Fibroblast of peridontal ligament (primary cell): ENCODE measurements at regions not wholly inside any gene's neighbourhood (a gene's known extent, or its start where the extent isn't known, plus 50 kb on each side); places are given as distances from the start of the nearest gene placed in this dataset.
"Not testable (repeated sequence)": the region's sequence is repeated elsewhere in the genome, so short reads cannot be mapped to it uniquely, and the experiment has no call there.

Source experiments
- DNase-seq: peaks from one replicate; pipeline ENCODE4 v3.0.0-alpha.2; 2010; ENCODE audit errors: extremely low read depth

- not testable (repeated sequence) for DNase-seq
Measured at GRCh38 chr17:15860774-15861173, 84.2 kb upstream of the ADORA2B start.

DNA sequence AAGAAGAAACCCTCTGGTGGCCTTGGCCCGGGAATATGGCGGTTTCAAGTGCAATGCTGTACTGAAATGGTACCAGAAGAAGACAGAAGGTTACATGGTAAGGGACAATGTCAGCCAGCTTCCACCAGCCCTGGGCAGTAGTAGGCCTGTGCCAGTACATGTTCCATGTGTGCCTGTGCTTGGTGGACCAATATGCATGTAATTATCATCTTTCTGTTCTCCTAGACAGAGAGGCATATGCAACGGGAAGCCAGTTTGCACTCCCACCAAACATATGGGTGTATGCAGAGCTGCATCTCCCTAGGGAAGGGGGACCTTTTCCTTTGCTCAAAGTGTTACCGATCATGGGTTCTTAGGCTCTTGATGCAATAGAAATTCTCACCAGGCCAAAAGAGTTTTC lies 80.9 kb upstream of the ADORA2B start:
- DNase-seq = not testable (repeated sequence)

- DNase-seq = not testable (repeated sequence)
Measured at GRCh38 chr17:15864472-15864871, 80.5 kb upstream of the ADORA2B start.

DNA sequence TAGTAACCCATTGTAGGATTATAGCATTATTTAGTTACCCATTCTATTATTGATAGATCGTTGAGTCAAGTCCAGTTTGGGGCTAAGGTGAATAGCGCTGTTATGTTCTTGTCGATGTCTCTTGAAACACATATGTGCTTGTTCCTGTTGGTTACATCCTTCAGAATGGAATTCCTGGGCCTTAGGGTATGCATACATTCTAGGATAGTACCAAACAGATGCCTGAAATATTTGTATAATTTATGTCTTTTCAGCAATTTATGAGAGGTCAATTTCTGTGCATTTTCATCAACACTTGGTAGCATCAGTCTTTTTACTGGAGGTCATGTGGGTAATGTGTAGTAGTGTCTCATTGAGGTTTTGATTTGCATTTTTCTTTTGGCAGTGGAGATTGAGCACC lies 78.9 kb upstream of the ADORA2B start:
- DNase-seq = not testable (repeated sequence)

DNA sequence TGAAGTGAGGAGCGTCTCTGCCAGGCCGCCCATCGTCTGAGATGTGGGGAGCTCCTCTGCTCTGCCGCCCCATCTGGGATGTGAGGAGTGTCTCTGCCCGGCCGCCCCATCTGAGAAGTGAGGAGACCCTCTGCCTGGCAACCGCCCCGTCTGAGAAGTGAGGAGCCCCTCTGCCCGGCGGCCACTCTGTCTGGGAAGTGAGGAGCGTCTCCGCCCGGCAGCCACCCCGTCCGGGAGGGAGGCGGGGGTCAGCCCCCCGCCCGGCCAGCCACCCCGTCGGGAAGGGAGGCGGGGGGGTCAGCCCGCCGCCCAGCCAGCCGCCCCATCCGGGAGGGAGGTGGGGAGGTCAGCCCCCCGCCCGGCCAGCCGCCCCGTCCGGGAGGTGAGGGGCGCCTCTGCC lies 77.6 kb upstream of the ADORA2B start:
- not testable (repeated sequence) for DNase-seq

- DNase-seq = not testable (repeated sequence)
Measured at GRCh38 chr17:15869868-15870267, 75.1 kb upstream of the ADORA2B start.

- DNase-seq = not testable (repeated sequence)
Measured at GRCh38 chr17:15872677-15873076, 72.3 kb upstream of the ADORA2B start.

DNA sequence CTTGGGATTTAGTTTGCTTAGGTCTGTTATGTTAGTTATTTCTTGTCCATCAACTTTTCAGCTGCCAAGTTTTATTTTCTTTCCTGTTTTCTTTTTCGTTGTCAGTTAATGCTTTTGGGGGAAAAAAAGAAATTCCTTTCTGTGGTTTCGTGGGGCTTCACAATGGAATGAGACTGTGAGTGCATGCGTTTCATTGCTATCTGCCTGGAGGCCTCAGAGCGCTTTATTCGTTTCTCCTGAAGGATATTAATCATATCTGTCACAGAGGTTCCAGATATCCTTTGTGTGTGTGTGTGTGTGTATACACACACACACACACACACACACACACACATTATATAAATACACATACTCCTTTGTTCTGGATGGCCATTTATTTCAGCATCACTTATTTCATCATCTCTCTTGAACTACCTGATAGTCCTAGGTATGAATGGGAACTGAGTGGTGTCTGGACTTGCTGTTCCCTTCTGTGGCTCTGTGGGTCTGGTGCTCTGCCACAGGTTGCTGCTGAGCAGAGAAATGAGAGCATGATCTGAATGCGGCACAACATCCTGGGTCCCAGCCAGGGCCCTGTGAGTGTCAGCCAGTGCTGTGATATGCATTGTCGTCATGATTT lies 66.9 kb upstream of the ADORA2B start:
- not testable (repeated sequence) for DNase-seq

- DNase-seq = no peak
Measured at GRCh38 chr17:15882058-15882720, 62.7 kb upstream of the ADORA2B start.

DNA sequence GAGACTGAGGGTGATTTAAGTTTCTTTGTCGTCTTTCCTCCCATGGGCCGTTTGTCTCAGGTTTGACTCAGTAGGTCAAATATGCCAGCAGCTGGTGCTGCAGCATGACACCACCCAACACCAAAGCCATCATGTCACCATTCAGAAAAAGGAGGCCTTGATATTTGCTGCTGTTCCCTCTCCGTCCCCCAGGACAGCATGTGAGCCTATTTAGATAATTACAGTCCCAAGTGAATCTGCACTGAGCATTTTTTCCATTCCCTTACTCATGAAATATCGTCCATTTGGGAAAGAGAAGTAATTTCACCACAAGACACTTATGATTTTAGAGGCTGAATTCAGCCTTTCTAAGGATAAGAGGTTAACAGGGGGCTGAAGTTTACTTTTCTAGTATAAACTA lies 62.2 kb upstream of the ADORA2B start:
- DNase-seq = peak; percentile 25

GRCh38 chr17:15883617-15884111 lies 61.3 kb upstream of the ADORA2B start:
- DNase-seq = peak; percentile 79

- peak; percentile 20 for DNase-seq
Measured at GRCh38 chr17:15884731-15885130, 60.2 kb upstream of the ADORA2B start.

DNA sequence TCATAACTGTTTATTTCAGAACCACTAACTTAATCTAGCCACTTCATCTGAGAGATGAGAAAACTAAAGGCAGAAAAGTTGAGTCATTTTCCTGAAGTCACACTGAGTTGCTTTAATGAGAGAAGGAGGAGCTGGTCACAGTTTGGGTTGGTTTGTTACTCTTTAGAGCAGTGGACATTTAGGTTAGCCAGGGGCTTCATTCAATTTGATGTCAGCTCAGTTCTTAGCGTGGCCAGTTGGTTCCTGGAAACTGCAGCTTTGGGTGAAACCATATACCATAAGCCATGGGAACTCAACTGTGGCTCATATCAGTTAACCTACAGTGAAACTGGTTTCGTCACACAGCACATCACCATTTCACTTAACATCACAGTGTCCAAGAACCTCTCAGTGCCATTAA lies 59.2 kb upstream of the ADORA2B start:
- no peak for DNase-seq

DNA sequence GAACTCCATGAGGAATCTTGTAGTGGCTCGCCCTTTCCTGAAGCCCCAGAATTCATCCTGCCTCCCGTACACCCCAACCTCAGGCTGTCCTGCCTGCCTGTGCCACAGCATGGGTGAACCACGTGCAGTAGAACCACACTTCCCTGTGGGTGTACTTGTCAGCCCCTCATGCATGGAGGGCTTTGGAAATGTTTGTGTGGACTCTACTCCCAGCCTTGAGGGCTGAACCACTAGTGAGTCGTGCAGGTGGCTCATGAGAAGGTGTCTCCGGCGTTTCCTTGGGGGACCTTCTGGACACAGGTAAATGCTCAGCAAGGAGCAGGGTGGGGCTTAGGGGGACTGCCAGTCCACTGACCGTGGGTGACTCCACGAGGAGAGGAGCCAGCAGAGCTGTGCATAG lies 58.7 kb upstream of the ADORA2B start:
- DNase-seq = no peak

DNA sequence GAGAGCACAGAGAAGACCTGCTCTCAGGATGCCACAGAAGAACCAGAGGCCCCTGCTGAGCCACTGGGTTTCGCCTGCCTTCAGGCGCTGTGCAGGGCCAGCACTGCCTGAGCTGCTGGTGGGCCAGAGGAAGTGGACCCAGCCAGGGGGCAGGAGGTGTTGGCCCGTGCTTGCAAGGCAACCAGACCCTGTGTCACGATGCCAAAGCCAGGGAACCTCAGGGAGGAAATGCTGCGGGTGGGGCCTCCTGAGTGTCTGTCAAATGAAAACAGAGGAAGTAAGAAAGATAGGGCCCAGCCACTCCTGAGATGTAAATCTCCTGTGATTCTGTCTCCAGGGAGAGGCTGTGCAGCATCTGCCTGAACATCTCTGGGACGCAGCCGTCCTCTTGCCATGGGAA lies 58.1 kb upstream of the ADORA2B start:
- DNase-seq = no peak

- DNase-seq = no peak
Measured at GRCh38 chr17:15888436-15888835, 56.5 kb upstream of the ADORA2B start.

DNA sequence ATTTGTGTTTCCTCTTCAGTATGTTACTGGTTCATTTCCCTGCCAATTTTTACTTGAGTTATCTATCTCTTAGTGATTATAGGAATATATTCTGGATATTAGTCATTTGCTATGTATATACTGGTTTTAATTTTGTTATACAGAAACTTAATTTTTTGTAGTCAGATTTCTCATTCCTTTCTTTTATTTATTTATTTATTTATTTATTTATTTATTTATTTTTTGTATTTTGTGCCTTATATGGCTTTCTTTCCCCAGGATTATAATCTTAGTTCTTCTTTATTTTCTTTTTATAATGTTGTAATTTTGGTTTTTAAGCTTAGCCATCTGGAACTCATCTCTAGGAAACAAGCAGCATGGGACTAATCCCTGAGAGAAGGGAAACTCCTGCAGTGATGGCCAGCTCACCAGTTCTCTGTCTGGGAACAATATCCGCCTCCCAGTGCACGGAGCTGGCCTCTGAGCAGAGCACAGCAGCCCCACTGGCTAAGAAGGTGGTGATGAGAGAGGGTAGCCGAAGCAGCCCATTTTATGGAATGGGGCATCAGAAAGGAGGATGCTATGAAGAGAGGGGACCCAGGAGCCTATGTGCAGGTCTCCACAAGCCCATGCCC lies 54.5 kb upstream of the ADORA2B start:
- DNase-seq = no peak

DNA sequence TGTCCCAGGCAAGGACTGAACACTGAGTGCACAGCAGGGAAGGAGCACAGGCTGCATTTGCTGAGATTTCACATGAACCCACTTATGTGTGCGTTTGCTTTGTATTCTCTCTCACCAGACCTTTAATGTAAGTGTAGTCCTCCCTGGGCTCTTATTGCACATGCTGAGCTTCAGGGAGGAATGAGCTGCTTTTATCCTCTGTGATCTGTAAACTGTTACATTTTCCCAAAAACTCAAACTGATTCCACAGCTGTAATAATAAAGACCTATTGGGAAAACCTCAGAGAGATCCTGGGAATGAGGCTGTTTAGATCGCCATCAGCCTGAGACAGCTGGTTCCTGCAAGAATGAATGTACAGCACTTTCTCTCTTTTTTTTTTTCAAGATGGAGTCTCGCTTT lies 53.6 kb upstream of the ADORA2B start:
- no peak for DNase-seq

GRCh38 chr17:15892244-15892643 lies 52.7 kb upstream of the ADORA2B start:
- no peak for DNase-seq

DNA sequence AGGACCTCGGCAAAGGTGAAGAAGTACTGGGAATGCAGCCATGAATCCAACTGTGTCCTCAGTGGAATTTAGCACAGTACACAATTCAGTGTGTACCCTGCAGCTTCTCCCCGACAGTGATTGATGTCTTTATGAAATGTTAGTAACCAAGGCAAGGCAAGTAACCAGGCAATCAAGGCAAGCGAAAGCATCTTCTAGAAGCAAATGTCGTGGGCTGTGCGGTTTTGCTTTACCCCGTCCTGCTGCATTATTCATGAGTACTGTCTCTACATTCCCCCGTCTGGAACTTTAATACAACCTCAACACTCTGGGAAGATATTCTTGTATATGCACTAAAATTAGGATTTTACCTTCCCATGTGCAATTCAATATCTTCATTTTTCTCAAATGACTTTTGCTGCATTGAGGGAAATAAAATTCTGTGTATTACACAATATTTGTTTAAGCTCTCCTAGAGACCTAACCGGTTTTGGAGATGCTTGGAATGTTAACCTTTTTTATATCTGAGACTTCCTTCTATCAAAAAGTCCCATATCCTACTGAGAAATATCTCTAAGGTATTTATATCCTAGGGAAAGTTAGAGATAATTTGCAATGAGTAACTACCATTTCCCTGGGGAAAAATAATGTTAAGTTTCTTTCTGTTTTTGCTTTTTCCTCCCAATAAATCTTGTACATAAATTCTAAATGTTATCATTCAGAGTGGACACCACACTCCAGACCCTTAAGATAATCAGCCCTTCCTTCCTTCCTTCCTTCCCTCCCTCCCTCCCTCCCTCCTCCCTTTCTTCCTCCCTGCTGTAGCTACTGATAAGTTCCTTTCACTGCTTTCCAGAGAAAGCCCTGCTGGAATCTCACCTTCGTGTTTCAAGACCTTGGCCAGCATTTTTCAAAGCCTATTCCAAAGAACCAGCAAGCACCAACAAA lies 51.9 kb upstream of the ADORA2B start:
- no peak for DNase-seq

DNA sequence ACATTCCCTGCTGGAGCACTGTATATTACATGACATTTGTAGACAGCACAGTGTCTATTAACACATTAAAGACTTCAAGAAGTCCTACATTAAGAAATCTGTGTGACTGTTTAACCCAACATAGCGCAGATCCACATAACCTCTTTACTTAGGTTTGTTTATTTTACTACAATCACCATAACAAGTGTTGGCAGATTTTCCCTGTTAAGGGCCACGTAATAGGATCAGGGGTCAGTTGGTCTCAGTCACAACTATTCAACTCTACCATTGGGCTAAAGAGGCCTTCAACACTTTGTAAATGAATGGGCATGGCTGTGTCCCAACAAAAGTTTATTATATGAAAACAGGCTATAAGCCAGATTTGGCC lies 51.3 kb upstream of the ADORA2B start:
- no peak for DNase-seq

DNA sequence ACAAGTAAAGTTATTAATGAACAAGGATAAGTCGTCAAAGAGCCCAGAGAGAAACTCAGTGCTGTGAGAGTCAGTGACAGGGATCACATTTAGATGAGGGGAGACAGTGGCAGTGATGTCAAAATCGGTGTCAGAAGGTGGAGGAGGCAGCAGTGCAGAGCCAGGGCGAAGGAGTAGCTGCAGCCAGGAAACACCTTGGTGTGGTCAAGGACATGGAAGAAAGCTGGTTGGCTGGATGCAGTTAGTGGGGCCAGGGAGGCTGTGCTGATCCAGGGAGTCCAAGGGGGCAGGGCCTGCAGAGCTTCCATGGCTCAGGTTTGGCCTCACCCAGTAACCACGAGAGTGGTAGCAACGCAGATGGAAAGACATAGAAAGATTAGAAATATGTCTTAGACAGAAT lies 50.7 kb upstream of the ADORA2B start:
- no peak for DNase-seq
